ENCODE measurements at regions not wholly inside any gene's neighbourhood (a gene's known extent, or its start where the extent isn't known, plus 50 kb on each side); places are given as distances from the start of the nearest gene placed in this dataset.

DNA sequence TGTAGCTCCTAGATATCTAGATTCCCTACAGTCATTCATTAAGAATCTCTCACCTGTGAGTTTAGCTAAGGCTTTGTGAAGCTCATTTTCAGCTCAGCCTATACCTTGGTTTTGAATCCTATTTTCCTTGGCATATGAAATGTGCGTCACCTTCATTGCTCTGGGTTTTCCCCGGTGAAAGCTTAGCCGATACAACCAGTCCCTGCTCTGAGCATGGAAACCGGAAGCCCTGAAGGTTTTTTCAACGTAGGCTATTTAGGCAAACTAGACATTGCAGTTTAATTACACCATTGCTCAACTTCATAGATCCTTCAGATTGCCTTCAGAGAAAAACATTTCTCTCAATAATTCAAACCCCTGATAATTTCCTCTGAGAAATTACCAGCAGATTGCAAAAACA, 206.8 kb upstream of the TPRG1 start:
- TF ChIP-seq, protein P1, sequence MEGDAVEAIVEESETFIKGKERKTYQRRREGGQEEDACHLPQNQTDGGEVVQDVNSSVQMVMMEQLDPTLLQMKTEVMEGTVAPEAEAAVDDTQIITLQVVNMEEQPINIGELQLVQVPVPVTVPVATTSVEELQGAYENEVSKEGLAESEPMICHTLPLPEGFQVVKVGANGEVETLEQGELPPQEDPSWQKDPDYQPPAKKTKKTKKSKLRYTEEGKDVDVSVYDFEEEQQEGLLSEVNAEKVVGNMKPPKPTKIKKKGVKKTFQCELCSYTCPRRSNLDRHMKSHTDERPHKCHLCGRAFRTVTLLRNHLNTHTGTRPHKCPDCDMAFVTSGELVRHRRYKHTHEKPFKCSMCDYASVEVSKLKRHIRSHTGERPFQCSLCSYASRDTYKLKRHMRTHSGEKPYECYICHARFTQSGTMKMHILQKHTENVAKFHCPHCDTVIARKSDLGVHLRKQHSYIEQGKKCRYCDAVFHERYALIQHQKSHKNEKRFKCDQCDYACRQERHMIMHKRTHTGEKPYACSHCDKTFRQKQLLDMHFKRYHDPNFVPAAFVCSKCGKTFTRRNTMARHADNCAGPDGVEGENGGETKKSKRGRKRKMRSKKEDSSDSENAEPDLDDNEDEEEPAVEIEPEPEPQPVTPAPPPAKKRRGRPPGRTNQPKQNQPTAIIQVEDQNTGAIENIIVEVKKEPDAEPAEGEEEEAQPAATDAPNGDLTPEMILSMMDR (IDR thresholded peaks at IDR 0.05), result no peak
- TF ChIP-seq POLR2AphosphoS5 (IDR thresholded peaks at IDR 0.05) (no peak), EP300 (IDR thresholded peaks at IDR 0.05; ENCODE audit: low read depth) (no peak), POLR2A (IDR thresholded peaks at IDR 0.05) (no peak)
